Kidney (tissue), 13 donors: ENCODE measurements at regions not wholly inside any gene's neighbourhood (a gene's known extent, or its start where the extent isn't known, plus 50 kb on each side); places are given as distances from the start of the nearest gene placed in this dataset.
A peak's percentile ranks its signal among the peaks of the same experiment; 100 is the strongest.

Source experiments
- DNase-seq, 5 donors: peaks; one replicate each; pipeline ENCODE4 v3.0.0-alpha.2; 2013 to 2020
- FAIRE-seq: peaks from 2 replicates; lab custom pipeline; 2012; peaks lifted over from hg19 to GRCh38; lab: Jason Lieb, UNC
- H3K27ac ChIP-seq, 2 donors: one replicate each; pipeline ENCODE4 v1.7.0; 2013; ENCODE audit warnings: low read depth in 2 of 2, low read length in 2 of 2, inconsistent platforms in 1 of 2
- H3K27me3 ChIP-seq: one replicate; pipeline ENCODE4 v1.7.1; 2013; ENCODE audit warnings: low read length, inconsistent platforms; ENCODE audit not compliant: control insufficient read depth, insufficient read depth
- H3K36me3 ChIP-seq, 3 donors: one replicate each; pipeline versions ENCODE4 v1.7.0 to v1.7.1; 2013; ENCODE audit warnings: low read length in 3 of 3, control low read depth in 1 of 3, inconsistent platforms in 1 of 3; ENCODE audit not compliant: insufficient read depth in 3 of 3, control insufficient read depth in 2 of 3
- H3K4me1 ChIP-seq, 3 donors: one replicate each; pipeline versions ENCODE4 v1.7.0 to v1.7.1; 2013; ENCODE audit warnings: low read length in 3 of 3, inconsistent platforms in 1 of 3, low read depth in 1 of 3; ENCODE audit not compliant: control insufficient read depth in 2 of 3, insufficient read depth in 2 of 3
- H3K4me3 ChIP-seq, 3 donors: one replicate each; pipeline versions ENCODE4 v1.7.0 to v1.8.1; 2013; ENCODE audit warnings: low read length in 3 of 3, control low read depth in 1 of 3, inconsistent platforms in 1 of 3
- H3K9ac ChIP-seq, 3 donors: one replicate each; pipeline versions ENCODE4 v1.7.0 to v1.7.1; 2013; ENCODE audit warnings: low read length in 3 of 3, control low read depth in 1 of 3, inconsistent platforms in 1 of 3
- H3K9me3 ChIP-seq, 3 donors: one replicate each; pipeline versions ENCODE4 v1.7.0 to v1.7.1; 2013; ENCODE audit warnings: low read length in 3 of 3, control low read depth in 1 of 3, inconsistent platforms in 1 of 3; ENCODE audit not compliant: control insufficient read depth in 2 of 3, insufficient read depth in 1 of 3
- intact Hi-C: fragments of 100-400 bp; cut with DNase I; formaldehyde crosslinking; loops from one replicate; pipeline ENCODE4 v1.11.1; 2022
- TF ChIP-seq, protein P1 (sequence below): IDR thresholded peaks from 3 replicates; pipeline ENCODE4 v1.5.1; 2012; ENCODE audit warnings: mild to moderate bottlenecking, moderate library complexity, borderline replicate concordance; ENCODE audit not compliant: insufficient read depth; ENCODE audit errors: extremely low read depth
- donor health status: control.
- donor health status: control.
- donor health status: control.
- donor health status: control.
- donor health status: control.
- donor health status: DM: yes; HTN: yes; CAD: no.
- donor health status: Normal renal cell carcinoma (clear cell type).

GRCh38 chr5:33346534-33346933, 94.2 kb upstream of the TARS1 start:
- H3K4me1 ChIP-seq, result no peaks in the 10 kb centered on the region
- TF ChIP-seq, protein P1, sequence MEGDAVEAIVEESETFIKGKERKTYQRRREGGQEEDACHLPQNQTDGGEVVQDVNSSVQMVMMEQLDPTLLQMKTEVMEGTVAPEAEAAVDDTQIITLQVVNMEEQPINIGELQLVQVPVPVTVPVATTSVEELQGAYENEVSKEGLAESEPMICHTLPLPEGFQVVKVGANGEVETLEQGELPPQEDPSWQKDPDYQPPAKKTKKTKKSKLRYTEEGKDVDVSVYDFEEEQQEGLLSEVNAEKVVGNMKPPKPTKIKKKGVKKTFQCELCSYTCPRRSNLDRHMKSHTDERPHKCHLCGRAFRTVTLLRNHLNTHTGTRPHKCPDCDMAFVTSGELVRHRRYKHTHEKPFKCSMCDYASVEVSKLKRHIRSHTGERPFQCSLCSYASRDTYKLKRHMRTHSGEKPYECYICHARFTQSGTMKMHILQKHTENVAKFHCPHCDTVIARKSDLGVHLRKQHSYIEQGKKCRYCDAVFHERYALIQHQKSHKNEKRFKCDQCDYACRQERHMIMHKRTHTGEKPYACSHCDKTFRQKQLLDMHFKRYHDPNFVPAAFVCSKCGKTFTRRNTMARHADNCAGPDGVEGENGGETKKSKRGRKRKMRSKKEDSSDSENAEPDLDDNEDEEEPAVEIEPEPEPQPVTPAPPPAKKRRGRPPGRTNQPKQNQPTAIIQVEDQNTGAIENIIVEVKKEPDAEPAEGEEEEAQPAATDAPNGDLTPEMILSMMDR, result no peak
- H3K9ac ChIP-seq, result no peak overlapping the region
- H3K27ac ChIP-seq, result no peak overlapping the region
- intact Hi-C loops, result no loop called here
- no peak overlapping the region for H3K4me3 ChIP-seq
- DNase-seq (no peak), FAIRE-seq (no peak)
- H3K36me3 ChIP-seq, result no peaks in the 10 kb centered on the region
- no peaks in the 10 kb centered on the region for H3K27me3 ChIP-seq
- H3K9me3 ChIP-seq, result no peaks in the 10 kb centered on the region

GRCh38 chr5:33361781-33362180, 79.0 kb upstream of the TARS1 start:
- H3K36me3 ChIP-seq, result no peaks in the 10 kb centered on the region
- TF ChIP-seq, protein P1, result no peak
- H3K4me1 ChIP-seq, result peaks cover 0 to 6% (median 0%) of the 10 kb centered on the region in 3 donors
- DNase-seq (no peak), FAIRE-seq (no peak)
- no peaks in the 10 kb centered on the region for H3K27me3 ChIP-seq
- H3K9me3 ChIP-seq, result no peaks in the 10 kb centered on the region
- intact Hi-C loops, result no loop called here
- no peak overlapping the region for H3K27ac ChIP-seq
- no peak overlapping the region for H3K9ac ChIP-seq
- H3K4me3 ChIP-seq, result no peak overlapping the region

GRCh38 chr5:33362915-33363314, 77.8 kb upstream of the TARS1 start:
- FAIRE-seq (no peak), DNase-seq (peak in 1 of 5 donors; percentile 39)
- H3K4me1 ChIP-seq, result peaks cover 0 to 6% (median 0%) of the 10 kb centered on the region in 3 donors
- no peak overlapping the region for H3K4me3 ChIP-seq
- no peaks in the 10 kb centered on the region for H3K36me3 ChIP-seq
- TF ChIP-seq, protein P1, result no peak
- no peak overlapping the region for H3K27ac ChIP-seq
- no peaks in the 10 kb centered on the region for H3K9me3 ChIP-seq
- intact Hi-C loops, result no loop called here
- no peaks in the 10 kb centered on the region for H3K27me3 ChIP-seq
- no peak overlapping the region for H3K9ac ChIP-seq

DNA sequence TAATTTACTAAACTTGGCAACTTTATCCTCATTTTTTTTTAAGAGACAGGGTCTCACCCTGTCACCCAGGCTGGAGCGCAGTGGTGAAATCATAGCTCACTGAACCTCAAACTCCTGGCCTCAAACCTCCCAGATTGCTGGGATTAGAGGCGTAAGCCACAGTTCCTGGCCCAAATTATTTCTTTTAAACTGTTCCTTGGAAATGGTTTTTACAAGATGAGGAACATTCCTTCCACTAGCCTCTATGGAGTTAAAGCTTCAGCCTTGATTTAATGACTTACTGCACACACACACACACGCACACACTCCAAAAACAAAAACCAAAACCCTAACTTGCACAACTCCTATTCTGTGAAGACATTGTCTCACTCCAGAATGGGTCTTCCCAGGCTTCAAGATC, 77.2 kb upstream of the TARS1 start:
- DNase-seq (peak in 1 of 5 donors; percentile 9), FAIRE-seq (no peak)
- intact Hi-C loops, result no loop called here
- H3K4me1 ChIP-seq, result peaks cover 0 to 6% (median 0%) of the 10 kb centered on the region in 3 donors
- H3K9ac ChIP-seq, result no peak overlapping the region
- no peaks in the 10 kb centered on the region for H3K9me3 ChIP-seq
- H3K4me3 ChIP-seq, result no peak overlapping the region
- H3K36me3 ChIP-seq, result no peaks in the 10 kb centered on the region
- H3K27ac ChIP-seq, result no peak overlapping the region
- H3K27me3 ChIP-seq, result no peaks in the 10 kb centered on the region
- TF ChIP-seq, protein P1, result no peak
